OCI-LY3 (cell line): ENCODE measurements at regions not wholly inside any gene's neighbourhood (a gene's known extent, or its start where the extent isn't known, plus 50 kb on each side); places are given as distances from the start of the nearest gene placed in this dataset.

ENCODE experiments used
- EZH2phosphoT487 ChIP-seq: fragments of 200-600 bp; shearing (Covaris generic); IDR thresholded peaks from 2 replicates; pipeline ENCODE4 v1.6.1; 2018; ENCODE audit warnings: antibody characterized with exemption, mixed run types, low read depth
- TF ChIP-seq, protein P1 (sequence below): fragments of 200-600, 300-600 bp; sonication (generic); IDR thresholded peaks from 2 replicates; pipeline ENCODE4 v1.5.1; 2014; ENCODE audit warnings: antibody characterized with exemption, low read length, low read depth

DNA sequence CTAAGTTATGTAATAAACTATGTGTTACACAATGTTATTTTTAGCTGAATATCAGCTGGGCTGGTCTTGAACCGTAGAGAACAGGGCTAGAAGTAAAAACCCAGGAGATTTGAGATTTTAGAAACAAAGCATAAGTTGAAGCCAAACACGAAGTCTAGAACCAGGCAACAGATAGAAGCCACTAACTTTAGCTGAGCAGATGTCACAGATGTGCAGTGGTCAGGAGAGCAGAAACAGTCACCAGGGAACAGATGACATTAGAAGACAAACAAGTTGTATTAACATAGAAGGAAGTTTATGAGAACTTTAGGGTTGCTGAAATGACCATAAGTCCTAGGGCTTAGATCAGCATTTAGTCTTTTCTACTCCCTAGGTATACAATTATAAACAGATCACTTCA lies 731.0 kb downstream of the ZNF385D start:
- TF ChIP-seq, protein P1, sequence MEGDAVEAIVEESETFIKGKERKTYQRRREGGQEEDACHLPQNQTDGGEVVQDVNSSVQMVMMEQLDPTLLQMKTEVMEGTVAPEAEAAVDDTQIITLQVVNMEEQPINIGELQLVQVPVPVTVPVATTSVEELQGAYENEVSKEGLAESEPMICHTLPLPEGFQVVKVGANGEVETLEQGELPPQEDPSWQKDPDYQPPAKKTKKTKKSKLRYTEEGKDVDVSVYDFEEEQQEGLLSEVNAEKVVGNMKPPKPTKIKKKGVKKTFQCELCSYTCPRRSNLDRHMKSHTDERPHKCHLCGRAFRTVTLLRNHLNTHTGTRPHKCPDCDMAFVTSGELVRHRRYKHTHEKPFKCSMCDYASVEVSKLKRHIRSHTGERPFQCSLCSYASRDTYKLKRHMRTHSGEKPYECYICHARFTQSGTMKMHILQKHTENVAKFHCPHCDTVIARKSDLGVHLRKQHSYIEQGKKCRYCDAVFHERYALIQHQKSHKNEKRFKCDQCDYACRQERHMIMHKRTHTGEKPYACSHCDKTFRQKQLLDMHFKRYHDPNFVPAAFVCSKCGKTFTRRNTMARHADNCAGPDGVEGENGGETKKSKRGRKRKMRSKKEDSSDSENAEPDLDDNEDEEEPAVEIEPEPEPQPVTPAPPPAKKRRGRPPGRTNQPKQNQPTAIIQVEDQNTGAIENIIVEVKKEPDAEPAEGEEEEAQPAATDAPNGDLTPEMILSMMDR, result no peak
- TF ChIP-seq EZH2phosphoT487, result no peak
